ENCODE measurements at regions not wholly inside any gene's neighbourhood (a gene's known extent, or its start where the extent isn't known, plus 50 kb on each side); places are given as distances from the start of the nearest gene placed in this dataset.

DNA sequence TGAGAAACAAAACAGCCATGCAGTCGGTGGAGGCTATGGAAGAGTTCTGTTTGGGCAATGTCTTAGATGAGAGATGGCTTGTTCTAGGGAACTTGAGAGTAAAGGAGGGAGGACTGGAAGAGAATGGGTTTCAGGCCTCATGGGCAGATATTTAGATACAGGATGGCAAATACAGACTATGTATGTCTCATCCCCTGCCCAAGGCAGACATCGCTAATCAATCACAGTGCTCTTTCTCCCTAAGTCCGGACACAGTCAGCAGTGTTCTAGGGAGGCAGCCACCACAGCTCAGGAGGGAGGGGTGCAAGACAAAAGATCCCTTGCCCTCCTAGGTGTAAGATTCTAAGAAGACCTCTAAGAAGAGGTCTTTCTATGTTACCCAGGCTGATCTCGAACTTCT lies 159.3 kb upstream of the TLE3 start:
- no peak for DNase-seq (ENCODE audit: extremely low spot score)
- TF ChIP-seq POLR2AphosphoS5 (IDR thresholded peaks at IDR 0.05) (no peak), POLR2A (IDR thresholded peaks at IDR 0.05; ENCODE audit: low read depth) (no peak), EP300 (IDR thresholded peaks at IDR 0.05) (no peak)
- TF ChIP-seq, protein P1, sequence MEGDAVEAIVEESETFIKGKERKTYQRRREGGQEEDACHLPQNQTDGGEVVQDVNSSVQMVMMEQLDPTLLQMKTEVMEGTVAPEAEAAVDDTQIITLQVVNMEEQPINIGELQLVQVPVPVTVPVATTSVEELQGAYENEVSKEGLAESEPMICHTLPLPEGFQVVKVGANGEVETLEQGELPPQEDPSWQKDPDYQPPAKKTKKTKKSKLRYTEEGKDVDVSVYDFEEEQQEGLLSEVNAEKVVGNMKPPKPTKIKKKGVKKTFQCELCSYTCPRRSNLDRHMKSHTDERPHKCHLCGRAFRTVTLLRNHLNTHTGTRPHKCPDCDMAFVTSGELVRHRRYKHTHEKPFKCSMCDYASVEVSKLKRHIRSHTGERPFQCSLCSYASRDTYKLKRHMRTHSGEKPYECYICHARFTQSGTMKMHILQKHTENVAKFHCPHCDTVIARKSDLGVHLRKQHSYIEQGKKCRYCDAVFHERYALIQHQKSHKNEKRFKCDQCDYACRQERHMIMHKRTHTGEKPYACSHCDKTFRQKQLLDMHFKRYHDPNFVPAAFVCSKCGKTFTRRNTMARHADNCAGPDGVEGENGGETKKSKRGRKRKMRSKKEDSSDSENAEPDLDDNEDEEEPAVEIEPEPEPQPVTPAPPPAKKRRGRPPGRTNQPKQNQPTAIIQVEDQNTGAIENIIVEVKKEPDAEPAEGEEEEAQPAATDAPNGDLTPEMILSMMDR (IDR thresholded peaks at IDR 0.05) = no peak

DNA sequence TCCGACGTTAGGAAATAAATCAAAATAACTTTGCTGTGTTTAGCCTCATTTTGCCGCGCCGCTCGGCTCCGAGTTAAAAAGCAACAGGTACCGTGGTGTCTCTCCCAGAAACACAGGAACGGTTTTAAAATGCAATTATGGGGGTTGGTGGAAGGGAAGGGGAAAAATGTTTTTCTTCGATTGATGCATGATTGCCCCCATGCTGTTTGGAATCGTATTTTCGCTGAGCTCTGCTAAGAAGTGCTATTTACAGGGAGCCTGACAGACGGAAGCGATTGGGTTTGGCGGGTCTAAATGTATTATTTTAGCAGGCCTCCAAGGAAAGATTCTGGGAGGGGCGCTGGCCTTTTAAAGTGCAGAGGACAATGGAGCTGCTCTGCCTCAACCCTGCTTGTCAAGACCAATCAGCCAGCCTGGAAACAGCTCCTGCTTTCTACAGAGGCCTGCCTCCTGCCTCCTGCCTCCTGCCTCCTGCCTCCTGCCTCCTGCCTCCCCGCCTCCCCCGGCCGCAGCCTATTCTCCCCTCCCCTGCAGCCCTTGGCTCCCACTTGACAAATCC lies 156.7 kb upstream of the TLE3 start:
- H3K4me1 ChIP-seq = peaks cover 4 to 17% (median 11%) of the 10 kb centered on the region in 4 donors
- intact Hi-C loops (cut with DNase I) = no loop called here
- no peaks in the 10 kb centered on the region for H3K27me3 ChIP-seq
- 86% methylated on average over 18 of the region's 19 CpGs for WGBS
- no peaks in the 10 kb centered on the region for H3K9me3 ChIP-seq
- TF ChIP-seq EP300 (IDR thresholded peaks at IDR 0.05) (no peak), POLR2A (IDR thresholded peaks at IDR 0.05; ENCODE audit: low read depth) (no peak)
- DNase-seq (ENCODE audit: extremely low spot score) = no peak
- no peak overlapping the region for H3K27ac ChIP-seq (replicated peaks in 1 of 4)
- H3K36me3 ChIP-seq = no peaks in the 10 kb centered on the region
- H3K4me3 ChIP-seq = no peak overlapping the region

More for the DNA sequence above, 159.3 kb upstream of the TLE3 start:
- H3K4me3 ChIP-seq = no peak overlapping the region
- intact Hi-C loops (cut with DNase I) = no loop called here
- H3K9me3 ChIP-seq = no peaks in the 10 kb centered on the region
- H3K27me3 ChIP-seq = no peaks in the 10 kb centered on the region
- WGBS = 91% methylated on average over 4 of the region's 4 CpGs
- H3K36me3 ChIP-seq = no peaks in the 10 kb centered on the region
- no peak overlapping the region for H3K27ac ChIP-seq (replicated peaks in 1 of 4)
- peaks cover 4 to 19% (median 12%) of the 10 kb centered on the region in 4 donors for H3K4me1 ChIP-seq

DNA sequence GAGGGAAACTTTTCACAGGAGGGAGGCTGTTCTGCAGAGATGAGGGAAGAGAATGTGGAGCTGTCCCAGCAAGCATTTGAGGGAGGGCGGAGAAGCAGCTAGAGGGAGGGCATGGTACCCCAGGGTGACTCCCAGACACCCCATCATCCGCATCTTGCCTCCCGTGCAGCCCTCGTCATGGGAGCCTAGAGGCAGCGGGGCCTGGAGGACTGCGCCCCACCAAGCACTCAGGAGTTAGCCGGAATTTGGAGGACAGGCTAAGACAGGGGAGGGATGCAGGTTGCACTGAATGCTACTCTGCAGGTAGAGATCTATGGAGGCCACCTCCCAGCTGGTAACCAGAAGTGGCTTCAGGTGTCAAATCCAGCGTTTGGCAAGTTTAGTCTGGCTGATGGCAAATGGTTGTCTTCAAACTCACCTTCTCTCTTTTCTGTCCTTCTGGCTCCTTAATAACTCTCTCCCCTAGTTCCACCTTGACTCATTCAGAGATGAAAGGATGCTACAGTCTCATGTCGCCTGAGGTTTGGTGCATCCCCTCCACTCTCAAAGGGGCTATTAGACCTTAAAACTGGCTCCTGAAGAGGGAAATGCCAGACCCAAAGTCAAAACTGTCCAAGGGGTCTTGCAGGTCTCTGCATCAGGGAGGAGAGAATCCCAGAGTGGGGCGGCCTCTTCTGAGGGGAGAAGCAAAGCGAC lies 155.9 kb upstream of the TLE3 start:
- intact Hi-C loops (cut with DNase I) = no loop called here
- no peaks in the 10 kb centered on the region for H3K27me3 ChIP-seq
- no peak overlapping the region for H3K4me3 ChIP-seq
- 97% methylated on average over 11 of the region's 11 CpGs for WGBS
- no peaks in the 10 kb centered on the region for H3K9me3 ChIP-seq
- peaks cover 2 to 9% (median 4%) of the 10 kb centered on the region in 4 donors for H3K4me1 ChIP-seq
- H3K27ac ChIP-seq (replicated peaks in 1 of 4) = no peak overlapping the region
- no peak for DNase-seq (ENCODE audit: extremely low spot score)
- TF ChIP-seq, protein P1 (IDR thresholded peaks at IDR 0.05) = no peak
- TF ChIP-seq POLR2AphosphoS5 (IDR thresholded peaks at IDR 0.05) (no peak), EP300 (IDR thresholded peaks at IDR 0.05) (no peak), POLR2A (IDR thresholded peaks at IDR 0.05; ENCODE audit: low read depth) (no peak)
- no peaks in the 10 kb centered on the region for H3K36me3 ChIP-seq

DNA sequence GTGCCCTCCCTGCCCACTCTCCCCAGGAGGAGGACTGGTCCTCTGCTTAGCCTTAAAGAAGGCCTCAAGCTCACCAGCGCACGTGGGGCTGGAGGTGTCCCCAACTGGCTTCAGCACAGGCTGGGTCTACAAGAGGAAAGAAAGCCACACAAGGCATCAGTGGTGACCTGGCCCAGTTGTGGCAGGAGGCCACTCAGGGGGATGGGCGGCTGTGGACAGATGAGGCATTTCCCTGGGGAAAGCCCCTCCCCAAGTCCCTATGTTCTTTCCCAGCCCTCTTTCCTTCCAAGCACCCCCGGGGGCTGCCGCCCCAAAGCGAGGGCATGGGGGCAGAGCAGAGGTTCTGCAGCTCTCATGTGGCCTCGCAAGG lies 155.2 kb upstream of the TLE3 start:
- TF ChIP-seq, protein P1 (IDR thresholded peaks at IDR 0.05) = no peak
- TF ChIP-seq POLR2A (IDR thresholded peaks at IDR 0.05; ENCODE audit: low read depth) = no peak
- TF ChIP-seq EP300 (IDR thresholded peaks at IDR 0.05) = no peak
- no peak for TF ChIP-seq POLR2AphosphoS5 (IDR thresholded peaks at IDR 0.05)
- Histone ChIP-seq H3K4me3 (no peak overlapping the region), H3K4me1 (peaks cover 0 to 3% (median 0%) of the 10 kb centered on the region in 4 donors), H3K27ac (replicated peaks in 1 of 4) (no peak overlapping the region), H3K9me3 (no peaks in the 10 kb centered on the region), H3K36me3 (no peaks in the 10 kb centered on the region), H3K27me3 (no peaks in the 10 kb centered on the region)
- intact Hi-C loops (cut with DNase I) = no loop called here
- no peak for DNase-seq (ENCODE audit: extremely low spot score)
- 95% methylated on average over 7 of the region's 7 CpGs for WGBS

DNA sequence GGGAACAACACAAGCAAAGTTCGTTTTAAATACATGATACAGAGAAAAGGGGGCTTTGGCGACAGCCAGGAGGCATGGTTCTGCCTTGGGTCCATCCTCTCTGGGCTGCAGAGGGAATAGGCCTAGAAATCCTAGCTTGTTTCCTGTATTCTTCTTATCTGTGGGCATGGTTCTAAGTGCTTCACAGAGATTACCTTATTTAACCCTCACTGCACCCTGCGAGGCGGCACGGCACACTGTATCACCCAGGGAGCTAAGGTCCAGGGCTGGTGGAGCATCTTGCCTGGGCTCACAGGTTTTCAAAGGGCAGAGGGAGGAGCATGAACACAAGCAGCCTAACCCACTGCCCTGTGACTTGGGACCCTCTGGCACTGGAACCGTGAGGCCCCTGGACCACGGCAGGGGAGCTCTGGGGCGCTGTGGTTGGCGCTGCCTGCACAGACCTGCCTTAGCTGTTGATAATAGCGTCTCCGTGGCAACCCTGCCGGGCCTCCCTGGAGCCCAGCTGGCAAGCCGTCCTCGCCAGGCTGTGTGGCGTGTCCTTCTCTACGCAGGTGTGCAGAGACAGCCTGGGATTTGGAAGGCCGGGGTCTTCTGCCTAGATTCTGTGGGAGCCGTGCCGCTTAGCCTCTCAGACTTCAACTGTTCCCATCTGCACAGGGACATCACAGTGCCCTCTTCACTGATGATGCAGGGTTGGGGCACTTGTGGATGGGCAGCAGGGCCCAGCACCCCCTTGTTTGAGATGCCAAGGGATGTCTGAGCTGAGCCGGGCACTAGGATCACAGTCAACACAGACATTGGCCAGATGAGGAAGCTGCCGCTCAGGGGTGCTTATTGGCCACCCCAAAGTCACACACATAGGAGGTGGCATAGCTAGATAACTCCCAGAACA lies 154.6 kb upstream of the TLE3 start:
- no peak overlapping the region for H3K27ac ChIP-seq (replicated peaks in 1 of 4)
- no peaks in the 10 kb centered on the region for H3K4me1 ChIP-seq
- WGBS = 94% methylated on average over 15 of the region's 21 CpGs
- TF ChIP-seq POLR2AphosphoS5 (IDR thresholded peaks at IDR 0.05) = no peak
- intact Hi-C loops (cut with DNase I) = no loop called here
- no peaks in the 10 kb centered on the region for H3K9me3 ChIP-seq
- no peaks in the 10 kb centered on the region for H3K36me3 ChIP-seq
- H3K27me3 ChIP-seq = no peaks in the 10 kb centered on the region
- no peak overlapping the region for H3K4me3 ChIP-seq
- no peak for DNase-seq (ENCODE audit: extremely low spot score)
